ENCODE measurements at regions not wholly inside any gene's neighbourhood (a gene's known extent, or its start where the extent isn't known, plus 50 kb on each side); places are given as distances from the start of the nearest gene placed in this dataset.

GRCh38 chr5:68953875-68954617 lies 139.8 kb upstream of the SLC30A5 start:
- H3K4me1 ChIP-seq (ENCODE audit: insufficient read depth, low read length): no peaks in the 10 kb centered on the region
- H3K27ac ChIP-seq (ENCODE audit: low read length): no peak overlapping the region
- no peaks in the 10 kb centered on the region for H3K9me3 ChIP-seq (ENCODE audit: insufficient read depth, low read length, severe bottlenecking)
- H3K27me3 ChIP-seq (ENCODE audit: insufficient read depth, low read length, poor library complexity): no peaks in the 10 kb centered on the region
- no peaks in the 10 kb centered on the region for H3K36me3 ChIP-seq (ENCODE audit: insufficient read depth, low read length)
- no peak overlapping the region for H3K4me3 ChIP-seq (ENCODE audit: low read depth in 1 of 2, low read length in 2 of 2)
- DNase-seq (no peak), ATAC-seq (ENCODE audit: insufficient read depth, low read depth) (no peak)
- no peak for TF ChIP-seq EZH2 (IDR thresholded peaks at IDR 0.05; ENCODE audit: borderline replicate concordance, low read depth, low read length, severe bottlenecking)
- TF ChIP-seq, protein P1, sequence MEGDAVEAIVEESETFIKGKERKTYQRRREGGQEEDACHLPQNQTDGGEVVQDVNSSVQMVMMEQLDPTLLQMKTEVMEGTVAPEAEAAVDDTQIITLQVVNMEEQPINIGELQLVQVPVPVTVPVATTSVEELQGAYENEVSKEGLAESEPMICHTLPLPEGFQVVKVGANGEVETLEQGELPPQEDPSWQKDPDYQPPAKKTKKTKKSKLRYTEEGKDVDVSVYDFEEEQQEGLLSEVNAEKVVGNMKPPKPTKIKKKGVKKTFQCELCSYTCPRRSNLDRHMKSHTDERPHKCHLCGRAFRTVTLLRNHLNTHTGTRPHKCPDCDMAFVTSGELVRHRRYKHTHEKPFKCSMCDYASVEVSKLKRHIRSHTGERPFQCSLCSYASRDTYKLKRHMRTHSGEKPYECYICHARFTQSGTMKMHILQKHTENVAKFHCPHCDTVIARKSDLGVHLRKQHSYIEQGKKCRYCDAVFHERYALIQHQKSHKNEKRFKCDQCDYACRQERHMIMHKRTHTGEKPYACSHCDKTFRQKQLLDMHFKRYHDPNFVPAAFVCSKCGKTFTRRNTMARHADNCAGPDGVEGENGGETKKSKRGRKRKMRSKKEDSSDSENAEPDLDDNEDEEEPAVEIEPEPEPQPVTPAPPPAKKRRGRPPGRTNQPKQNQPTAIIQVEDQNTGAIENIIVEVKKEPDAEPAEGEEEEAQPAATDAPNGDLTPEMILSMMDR (IDR thresholded peaks at IDR 0.05; ENCODE audit: borderline replicate concordance, extremely low read depth, low read length, poor library complexity, severe bottlenecking): no peak
- H4K20me1 ChIP-seq (ENCODE audit: insufficient read depth, low read length): no peaks in the 10 kb centered on the region
- H3K79me2 ChIP-seq (ENCODE audit: insufficient read depth, low read length): no peaks in the 10 kb centered on the region
- no peak overlapping the region for H2AFZ ChIP-seq (ENCODE audit: low read depth, low read length)
- H3K4me2 ChIP-seq (ENCODE audit: insufficient read depth, low read length): no peak overlapping the region
- no peak overlapping the region for H3K9ac ChIP-seq (ENCODE audit: low read depth, low read length)

GRCh38 chr5:68954618-68954910 lies 139.2 kb upstream of the SLC30A5 start:
- H3K4me1 ChIP-seq (ENCODE audit: insufficient read depth, low read length): no peaks in the 10 kb centered on the region
- H3K27me3 ChIP-seq (ENCODE audit: insufficient read depth, low read length, poor library complexity): no peaks in the 10 kb centered on the region
- no peak for ATAC-seq (ENCODE audit: insufficient read depth, low read depth)
- no peaks in the 10 kb centered on the region for H3K79me2 ChIP-seq (ENCODE audit: insufficient read depth, low read length)
- no peak for DNase-seq
- H3K9ac ChIP-seq (ENCODE audit: low read depth, low read length): no peak overlapping the region
- H3K4me2 ChIP-seq (ENCODE audit: insufficient read depth, low read length): no peak overlapping the region
- TF ChIP-seq, protein P1 (IDR thresholded peaks at IDR 0.05; ENCODE audit: borderline replicate concordance, extremely low read depth, low read length, poor library complexity, severe bottlenecking): no peak
- no peak for TF ChIP-seq EZH2 (IDR thresholded peaks at IDR 0.05; ENCODE audit: borderline replicate concordance, low read depth, low read length, severe bottlenecking)
- H3K36me3 ChIP-seq (ENCODE audit: insufficient read depth, low read length): no peaks in the 10 kb centered on the region
- no peaks in the 10 kb centered on the region for H3K9me3 ChIP-seq (ENCODE audit: insufficient read depth, low read length, severe bottlenecking)
- H3K4me3 ChIP-seq (ENCODE audit: low read depth in 1 of 2, low read length in 2 of 2): no peak overlapping the region
- H4K20me1 ChIP-seq (ENCODE audit: insufficient read depth, low read length): no peaks in the 10 kb centered on the region
- H3K27ac ChIP-seq (ENCODE audit: low read length): no peak overlapping the region
- no peak overlapping the region for H2AFZ ChIP-seq (ENCODE audit: low read depth, low read length)

DNA sequence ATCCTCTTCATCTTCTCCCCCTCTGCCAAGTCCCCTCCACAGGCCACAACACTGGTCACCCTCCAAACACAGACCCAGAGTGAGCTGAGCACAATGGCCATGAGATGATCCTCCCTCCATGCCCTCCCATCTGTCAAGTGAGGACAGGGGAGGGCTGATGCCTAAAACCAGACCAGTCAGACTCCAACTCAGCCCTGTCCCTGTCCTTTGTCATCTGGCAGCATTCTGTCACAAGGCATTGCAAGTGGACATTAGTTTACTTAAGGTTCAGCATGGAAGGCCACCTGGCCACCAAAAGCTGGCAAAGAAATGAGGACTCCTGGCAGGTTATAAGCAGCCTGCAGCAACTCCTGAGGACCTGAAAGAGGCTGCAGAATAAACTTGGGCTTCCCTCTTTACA lies 136.2 kb upstream of the SLC30A5 start:
- Histone ChIP-seq H3K9ac (ENCODE audit: low read depth, low read length) (no peak overlapping the region), H3K79me2 (ENCODE audit: insufficient read depth, low read length) (no peaks in the 10 kb centered on the region), H2AFZ (ENCODE audit: low read depth, low read length) (no peak overlapping the region), H3K27ac (ENCODE audit: low read length) (no peak overlapping the region), H3K4me2 (ENCODE audit: insufficient read depth, low read length) (no peak overlapping the region), H3K9me3 (ENCODE audit: insufficient read depth, low read length, severe bottlenecking) (no peaks in the 10 kb centered on the region), H3K36me3 (ENCODE audit: insufficient read depth, low read length) (no peaks in the 10 kb centered on the region), H3K4me3 (ENCODE audit: low read depth in 1 of 2, low read length in 2 of 2) (no peak overlapping the region), H3K4me1 (ENCODE audit: insufficient read depth, low read length) (no peaks in the 10 kb centered on the region), H3K27me3 (ENCODE audit: insufficient read depth, low read length, poor library complexity) (no peaks in the 10 kb centered on the region), H4K20me1 (ENCODE audit: insufficient read depth, low read length) (no peaks in the 10 kb centered on the region)
- TF ChIP-seq EZH2 (IDR thresholded peaks at IDR 0.05; ENCODE audit: borderline replicate concordance, low read depth, low read length, severe bottlenecking): no peak
- TF ChIP-seq, protein P1 (IDR thresholded peaks at IDR 0.05; ENCODE audit: borderline replicate concordance, extremely low read depth, low read length, poor library complexity, severe bottlenecking): no peak
- ATAC-seq (ENCODE audit: insufficient read depth, low read depth): no peak
- no peak for DNase-seq

All from DND-41 (cell line).